Ovary (tissue), 7 donors: ENCODE measurements at regions not wholly inside any gene's neighbourhood (a gene's known extent, or its start where the extent isn't known, plus 50 kb on each side); places are given as distances from the start of the nearest gene placed in this dataset.

Experiments
- DNase-seq, 5 donors: peaks; one replicate each; pipeline ENCODE4 v3.0.0-alpha.2; 2019 to 2020
- H3K27ac ChIP-seq, 2 donors: fragments of 200-600 bp; one replicate each; pipeline versions ENCODE4 v1.5.1 to v1.8.0; 2019 to 2022
- H3K27me3 ChIP-seq: fragments of 200-600 bp; one replicate; pipeline ENCODE4 v1.8.0; 2022
- H3K36me3 ChIP-seq: fragments of 200-600 bp; sonication (generic); one replicate; pipeline ENCODE4 v1.5.1; 2019
- H3K4me1 ChIP-seq: one replicate; pipeline ENCODE4 v1.8.1; 2013; ENCODE audit warnings: mild to moderate bottlenecking, moderate library complexity; ENCODE audit not compliant: insufficient read depth
- H3K4me3 ChIP-seq: fragments of 200-600 bp; sonication (generic); one replicate; pipeline ENCODE4 v1.5.1; 2017
- H3K9me3 ChIP-seq, 2 donors: fragments of 200-600 bp in 1 of 2; sonication (generic) in 1 of 2; one replicate each; pipeline versions ENCODE4 v1.5.1 to v1.8.1; 2013 to 2019; ENCODE audit warnings: mild to moderate bottlenecking in 1 of 2, moderate library complexity in 1 of 2
- CTCF ChIP-seq, 3 donors: fragments of 450-650 bp in 2 of 3; fragments of 200-600 bp in 1 of 3; IDR thresholded peaks; one replicate each; pipeline versions ENCODE4 v1.5.1 to v1.8.0; 2016 to 2022; ENCODE audit warnings: antibody characterized with exemption in 3 of 3, mild to moderate bottlenecking in 1 of 3
- EP300 ChIP-seq: sonication (generic); formaldehyde crosslinking; IDR thresholded peaks from one replicate; pipeline ENCODE4 v1.6.1; 2017; ENCODE audit warnings: antibody characterized with exemption
- POLR2A ChIP-seq: fragments of 450-650 bp; IDR thresholded peaks from one replicate; pipeline ENCODE4 v1.6.1; 2017; ENCODE audit warnings: antibody characterized with exemption, mild to moderate bottlenecking, moderate library complexity
- WGBS, 3 donors: extraction: QIAGEN DNeasy Blood & Tissue Kit in 1 of 3; methylation state at CpG; one replicate each; pipeline versions ENCODE4 v1.1.5 to v1.1.7; 2013 to 2017; 5-methylcytosine and 5-hydroxymethylcytosine counted together
- intact Hi-C, 4 donors: fragments of 100-400 bp; cut with DNase I; formaldehyde crosslinking; loops; one replicate each; pipeline versions ENCODE4 v1.11.0 to v1.15.1; 2022 to 2023
- donor health status: DM: no; HTN: no; CAD: no; lungs with moderate emphysema.
- donor health status: DM: no; HTN: no; CAD: no.
- donor health status: Bipolar disorder and iron deficiency.
- donor health status: DM: no; HTN: no; CAD: no.
- donor health status: DM: yes; HTN: yes; CAD: no.

DNA sequence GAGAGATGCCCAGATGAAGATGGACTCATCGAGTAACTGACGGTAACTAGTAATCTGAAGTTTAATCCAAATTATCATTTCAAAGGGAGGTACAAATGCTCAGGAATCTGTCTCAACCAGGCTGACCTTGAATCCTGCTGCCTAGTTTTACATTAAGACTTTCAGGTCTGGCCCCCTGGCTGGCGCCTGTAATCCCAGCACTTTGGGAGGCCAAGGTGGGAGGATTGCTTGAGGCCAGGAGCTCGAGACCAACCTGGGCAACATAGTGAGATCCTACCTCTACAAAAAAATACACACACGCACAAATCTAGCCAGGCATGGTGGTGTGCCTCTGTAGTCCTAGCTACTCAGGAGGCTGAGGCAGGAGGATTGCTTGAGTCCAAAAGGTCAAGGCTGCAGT lies 95.7 kb upstream of the AKT3 start:
- WGBS, 3 donors: 90 to 94% (median 90%) methylated on average over 5 of the region's 5 CpGs
- Histone ChIP-seq H3K4me3 (no peak overlapping the region), H3K36me3 (no peaks in the 10 kb centered on the region), H3K27me3 (no peaks in the 10 kb centered on the region), H3K9me3 (no peaks in the 10 kb centered on the region), H3K27ac (no peak overlapping the region), H3K4me1 (no peaks in the 10 kb centered on the region)
- no peak for DNase-seq
- intact Hi-C loops: no loop called here
- no peak for TF ChIP-seq POLR2A
- no peak for TF ChIP-seq CTCF (IDR thresholded peaks at IDR 0.05)
- TF ChIP-seq EP300: no peak

GRCh38 chr1:243944429-243945160 lies 94.6 kb upstream of the AKT3 start:
- intact Hi-C loops: no loop called here
- H3K27ac ChIP-seq: no peak overlapping the region
- TF ChIP-seq POLR2A (no peak), EP300 (no peak), CTCF (IDR thresholded peaks at IDR 0.05) (no peak)
- no peaks in the 10 kb centered on the region for H3K4me1 ChIP-seq
- WGBS, 3 donors: 40 to 51% (median 44%) methylated on average over 21 of the region's 21 CpGs
- no peaks in the 10 kb centered on the region for H3K36me3 ChIP-seq
- H3K9me3 ChIP-seq: no peaks in the 10 kb centered on the region
- no peak for DNase-seq
- H3K4me3 ChIP-seq: no peak overlapping the region
- no peaks in the 10 kb centered on the region for H3K27me3 ChIP-seq

GRCh38 chr1:243943671-243944428 lies 93.8 kb upstream of the AKT3 start:
- no peak overlapping the region for H3K4me3 ChIP-seq
- H3K27ac ChIP-seq: no peak overlapping the region
- TF ChIP-seq EP300: no peak
- no peak for TF ChIP-seq CTCF (IDR thresholded peaks at IDR 0.05)
- TF ChIP-seq POLR2A: no peak
- no peak for DNase-seq
- H3K9me3 ChIP-seq: no peaks in the 10 kb centered on the region
- H3K36me3 ChIP-seq: no peaks in the 10 kb centered on the region
- intact Hi-C loops: no loop called here
- H3K27me3 ChIP-seq: no peaks in the 10 kb centered on the region
- no peaks in the 10 kb centered on the region for H3K4me1 ChIP-seq
- 65 to 78% (median 73%) methylated on average over 10 of the region's 10 CpGs for WGBS, 3 donors

DNA sequence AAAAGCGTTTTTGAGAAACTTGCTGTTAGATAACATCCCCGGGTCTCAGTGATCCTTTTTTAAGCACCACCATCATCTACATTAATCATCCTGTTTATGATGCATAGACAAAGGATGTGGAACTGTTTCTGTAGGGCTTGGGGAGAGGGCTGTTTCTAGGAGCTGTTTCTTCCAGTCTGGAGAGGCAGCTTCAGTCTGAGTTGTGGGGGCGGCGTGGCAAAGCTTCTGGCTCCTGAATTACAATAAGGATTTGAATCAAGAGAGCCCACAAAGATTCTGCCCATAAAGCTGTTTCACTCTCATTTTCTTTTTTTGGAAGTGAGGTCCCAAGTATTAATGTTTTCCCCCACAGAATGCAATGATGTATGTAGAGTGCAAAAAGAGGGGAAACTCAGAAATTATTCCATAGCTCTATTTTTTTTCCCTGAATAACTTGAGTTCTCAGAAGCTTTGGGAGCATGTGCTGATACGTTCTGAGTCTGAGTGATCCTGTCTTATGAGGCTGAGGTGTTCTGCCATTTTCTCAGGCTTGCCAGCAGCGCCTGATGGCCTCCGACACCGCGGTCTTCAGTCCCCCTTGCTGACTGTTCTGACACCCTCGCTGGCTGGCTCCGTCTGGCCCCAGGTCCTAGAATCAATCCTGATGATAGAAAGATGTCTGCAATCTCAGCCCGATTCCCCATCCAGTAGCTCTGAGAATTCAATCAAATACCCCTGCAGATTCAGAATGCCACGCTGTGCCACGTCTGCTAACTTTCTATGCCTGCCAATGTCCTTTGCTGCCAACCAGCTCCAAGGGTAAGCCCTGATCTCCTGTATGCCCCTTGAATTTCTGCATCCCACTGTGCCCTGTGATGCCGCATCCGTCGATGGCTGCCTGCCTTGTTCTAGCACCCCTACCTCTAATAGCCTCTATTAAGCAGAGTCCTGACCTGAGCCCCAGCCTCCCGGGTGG lies 92.4 kb upstream of the AKT3 start:
- Histone ChIP-seq H3K36me3 (no peaks in the 10 kb centered on the region), H3K27me3 (no peaks in the 10 kb centered on the region), H3K27ac (no peak overlapping the region), H3K9me3 (no peaks in the 10 kb centered on the region), H3K4me3 (no peak overlapping the region), H3K4me1 (no peaks in the 10 kb centered on the region)
- intact Hi-C loops: no loop called here
- WGBS, 3 donors: 82 to 87% (median 84%) methylated on average over 18 of the region's 18 CpGs
- TF ChIP-seq CTCF (IDR thresholded peaks at IDR 0.05) (no peak), EP300 (no peak), POLR2A (no peak)
- DNase-seq: no peak
